ENCODE measurements at regions not wholly inside any gene's neighbourhood (a gene's known extent, or its start where the extent isn't known, plus 50 kb on each side); places are given as distances from the start of the nearest gene placed in this dataset.

DNA sequence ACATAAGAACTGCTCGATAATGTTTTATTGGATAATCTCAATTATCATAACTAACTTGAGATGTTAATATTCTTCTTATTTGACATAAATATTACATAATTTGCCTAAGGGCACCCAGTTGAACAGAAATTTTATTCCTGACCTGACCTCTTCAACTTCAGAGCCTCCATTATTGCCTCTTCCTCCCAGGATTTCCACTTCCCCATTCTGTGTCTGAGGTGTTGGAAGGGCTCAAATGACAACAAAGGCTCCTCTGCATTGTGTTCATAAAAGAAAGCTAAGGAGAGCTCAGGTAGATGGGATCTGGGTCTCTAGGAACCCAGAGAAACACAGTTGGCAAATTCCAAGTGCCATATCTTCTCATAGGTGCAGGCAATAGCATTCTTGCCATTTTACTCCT, 61.2 kb upstream of the ARHGAP20 start:
- H3K27ac ChIP-seq (replicated peaks; ENCODE audit: low read length), result no peak overlapping the region
- no peaks in the 10 kb centered on the region for H3K27me3 ChIP-seq (ENCODE audit: control insufficient read depth in 3 of 3, insufficient read depth in 3 of 3, low read depth in 1 of 3, low read length in 3 of 3)
- no peak overlapping the region for H2BK12ac ChIP-seq (ENCODE audit: low read length)
- no peak overlapping the region for H3K4me2 ChIP-seq (ENCODE audit: insufficient read depth, low read length, poor library complexity, severe bottlenecking)
- H2BK15ac ChIP-seq (ENCODE audit: low read length), result no peak overlapping the region
- no peaks in the 10 kb centered on the region for H3K9me3 ChIP-seq (replicated peaks in 1 of 2; ENCODE audit: control insufficient read depth in 2 of 2, insufficient read depth in 1 of 2, low read depth in 1 of 2, low read length in 2 of 2)
- no peaks in the 10 kb centered on the region for H3K79me1 ChIP-seq (ENCODE audit: low read depth, low read length)
- no peak overlapping the region for H2AFZ ChIP-seq (ENCODE audit: low read length)
- no peak overlapping the region for H4K91ac ChIP-seq (ENCODE audit: low read depth, low read length, poor library complexity)
- H4K8ac ChIP-seq (ENCODE audit: low read depth, low read length), result no peak overlapping the region
- H2AK5ac ChIP-seq (ENCODE audit: low read depth, low read length), result no peak overlapping the region
- no peak overlapping the region for H2BK120ac ChIP-seq (ENCODE audit: low read depth, low read length)
- no peak overlapping the region for H3K4ac ChIP-seq (ENCODE audit: low read length)
- no peak overlapping the region for H3K9ac ChIP-seq (ENCODE audit: low read depth, low read length, poor library complexity)
- H2BK5ac ChIP-seq (ENCODE audit: low read length), result no peak overlapping the region
- H3K23ac ChIP-seq (ENCODE audit: low read depth, low read length, poor library complexity), result no peak overlapping the region
- no peak overlapping the region for H3K4me3 ChIP-seq (ENCODE audit: low read length in 2 of 2)
- H3K4me1 ChIP-seq (ENCODE audit: control insufficient read depth in 2 of 2, insufficient read depth in 1 of 2, low read depth in 1 of 2, low read length in 2 of 2), result no peaks in the 10 kb centered on the region
- no peak overlapping the region for H3K14ac ChIP-seq (ENCODE audit: low read length)
- no CpG with 5 or more reads among the region's 1 CpG for WGBS, 2 donors (ENCODE audit: extremely low coverage in 2 of 2, insufficient read length in 2 of 2, insufficient replicate concordance in 1 of 2)
- H3K18ac ChIP-seq (ENCODE audit: low read length), result no peak overlapping the region
- no peak for DNase-seq (ENCODE audit: low spot score)
- H3K36me3 ChIP-seq (replicated peaks in 1 of 2; ENCODE audit: control insufficient read depth in 2 of 2, insufficient read depth in 2 of 2, low read length in 2 of 2), result no peaks in the 10 kb centered on the region

DNA sequence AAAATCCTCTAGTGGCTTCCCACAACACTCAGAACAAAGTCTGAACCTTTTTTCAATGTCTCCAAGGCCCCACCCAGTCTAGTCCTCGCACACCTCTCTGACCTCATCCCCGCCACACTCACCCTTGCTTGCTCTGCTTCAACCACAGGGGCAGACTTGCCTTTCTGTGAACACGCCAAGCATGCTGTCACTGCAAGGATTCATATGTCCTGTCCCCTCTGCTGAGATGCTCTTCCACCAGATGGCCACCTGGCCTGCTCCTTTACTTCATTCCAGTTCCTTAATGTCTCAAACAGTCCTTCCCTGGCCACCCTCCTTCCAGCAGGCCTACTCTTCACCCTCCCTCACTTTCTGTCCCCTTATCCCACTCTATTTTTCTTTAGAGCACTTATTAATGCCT, 60.6 kb upstream of the ARHGAP20 start:
- no peak for DNase-seq (ENCODE audit: low spot score)
- no peak overlapping the region for H3K9ac ChIP-seq (ENCODE audit: low read depth, low read length, poor library complexity)
- no peak overlapping the region for H4K91ac ChIP-seq (ENCODE audit: low read depth, low read length, poor library complexity)
- H3K18ac ChIP-seq (ENCODE audit: low read length), result no peak overlapping the region
- H3K27me3 ChIP-seq (ENCODE audit: control insufficient read depth in 3 of 3, insufficient read depth in 3 of 3, low read depth in 1 of 3, low read length in 3 of 3), result no peaks in the 10 kb centered on the region
- no peak overlapping the region for H2AK5ac ChIP-seq (ENCODE audit: low read depth, low read length)
- H3K4me1 ChIP-seq (ENCODE audit: control insufficient read depth in 2 of 2, insufficient read depth in 1 of 2, low read depth in 1 of 2, low read length in 2 of 2), result no peaks in the 10 kb centered on the region
- no CpG with 5 or more reads among the region's 3 CpGs for WGBS, 2 donors (ENCODE audit: extremely low coverage in 2 of 2, insufficient read length in 2 of 2, insufficient replicate concordance in 1 of 2)
- no peak overlapping the region for H3K14ac ChIP-seq (ENCODE audit: low read length)
- H4K8ac ChIP-seq (ENCODE audit: low read depth, low read length), result no peak overlapping the region
- H3K36me3 ChIP-seq (replicated peaks in 1 of 2; ENCODE audit: control insufficient read depth in 2 of 2, insufficient read depth in 2 of 2, low read length in 2 of 2), result no peaks in the 10 kb centered on the region
- no peak overlapping the region for H2BK120ac ChIP-seq (ENCODE audit: low read depth, low read length)
- no peak overlapping the region for H2BK5ac ChIP-seq (ENCODE audit: low read length)
- H3K4me2 ChIP-seq (ENCODE audit: insufficient read depth, low read length, poor library complexity, severe bottlenecking), result no peak overlapping the region
- no peak overlapping the region for H3K27ac ChIP-seq (replicated peaks; ENCODE audit: low read length)
- H3K9me3 ChIP-seq (replicated peaks in 1 of 2; ENCODE audit: control insufficient read depth in 2 of 2, insufficient read depth in 1 of 2, low read depth in 1 of 2, low read length in 2 of 2), result no peaks in the 10 kb centered on the region
- no peak overlapping the region for H3K23ac ChIP-seq (ENCODE audit: low read depth, low read length, poor library complexity)
- H3K4me3 ChIP-seq (ENCODE audit: low read length in 2 of 2), result no peak overlapping the region
- H3K79me1 ChIP-seq (ENCODE audit: low read depth, low read length), result no peaks in the 10 kb centered on the region
- no peak overlapping the region for H2BK15ac ChIP-seq (ENCODE audit: low read length)
- H3K4ac ChIP-seq (ENCODE audit: low read length), result no peak overlapping the region
- no peak overlapping the region for H2BK12ac ChIP-seq (ENCODE audit: low read length)
- H2AFZ ChIP-seq (ENCODE audit: low read length), result no peak overlapping the region

DNA sequence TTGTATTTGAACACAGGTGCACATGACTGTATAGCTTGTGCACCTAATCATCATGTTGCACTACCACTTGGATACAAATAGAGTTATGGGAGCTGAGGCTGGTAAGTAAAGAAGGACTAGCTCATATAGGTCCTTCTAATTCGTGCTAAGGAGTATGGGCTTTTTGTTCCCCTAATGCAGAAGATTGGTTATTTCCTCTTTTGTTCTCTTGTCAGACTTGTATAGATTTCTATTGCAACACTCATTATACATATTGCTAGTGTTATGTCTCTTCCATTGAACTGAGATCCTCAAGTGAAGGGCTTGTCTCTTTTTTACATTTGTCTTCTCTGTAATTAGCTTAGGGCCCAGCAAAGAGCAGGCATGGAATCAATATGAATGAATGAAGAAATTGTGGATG, 54.1 kb upstream of the ARHGAP20 start:
- Histone ChIP-seq H3K36me3 (replicated peaks in 1 of 2; ENCODE audit: control insufficient read depth in 2 of 2, insufficient read depth in 2 of 2, low read length in 2 of 2) (no peaks in the 10 kb centered on the region), H2AK5ac (ENCODE audit: low read depth, low read length) (no peak overlapping the region), H2AFZ (ENCODE audit: low read length) (no peak overlapping the region), H3K18ac (ENCODE audit: low read length) (no peak overlapping the region), H3K4me1 (ENCODE audit: control insufficient read depth in 2 of 2, insufficient read depth in 1 of 2, low read depth in 1 of 2, low read length in 2 of 2) (peaks cover 0 to 2% of the 10 kb centered on the region in 2 donors), H4K8ac (ENCODE audit: low read depth, low read length) (no peak overlapping the region), H2BK12ac (ENCODE audit: low read length) (no peak overlapping the region), H3K4me3 (ENCODE audit: low read length in 2 of 2) (no peak overlapping the region), H3K9ac (ENCODE audit: low read depth, low read length, poor library complexity) (no peak overlapping the region), H3K79me1 (ENCODE audit: low read depth, low read length) (no peaks in the 10 kb centered on the region), H4K91ac (ENCODE audit: low read depth, low read length, poor library complexity) (no peak overlapping the region), H3K14ac (ENCODE audit: low read length) (no peak overlapping the region), H3K27ac (replicated peaks; ENCODE audit: low read length) (no peak overlapping the region), H2BK5ac (ENCODE audit: low read length) (no peak overlapping the region), H3K4me2 (ENCODE audit: insufficient read depth, low read length, poor library complexity, severe bottlenecking) (no peak overlapping the region), H2BK15ac (ENCODE audit: low read length) (no peak overlapping the region), H2BK120ac (ENCODE audit: low read depth, low read length) (no peak overlapping the region), H3K4ac (ENCODE audit: low read length) (no peak overlapping the region), H3K23ac (ENCODE audit: low read depth, low read length, poor library complexity) (no peak overlapping the region), H3K27me3 (ENCODE audit: control insufficient read depth in 3 of 3, insufficient read depth in 3 of 3, low read depth in 1 of 3, low read length in 3 of 3) (no peaks in the 10 kb centered on the region), H3K9me3 (replicated peaks in 1 of 2; ENCODE audit: control insufficient read depth in 2 of 2, insufficient read depth in 1 of 2, low read depth in 1 of 2, low read length in 2 of 2) (no peaks in the 10 kb centered on the region)
- no peak for DNase-seq (ENCODE audit: low spot score)
- WGBS, 2 donors (ENCODE audit: extremely low coverage in 2 of 2, insufficient read length in 2 of 2, insufficient replicate concordance in 1 of 2), result no CpG with 5 or more reads among the region's 1 CpG

DNA sequence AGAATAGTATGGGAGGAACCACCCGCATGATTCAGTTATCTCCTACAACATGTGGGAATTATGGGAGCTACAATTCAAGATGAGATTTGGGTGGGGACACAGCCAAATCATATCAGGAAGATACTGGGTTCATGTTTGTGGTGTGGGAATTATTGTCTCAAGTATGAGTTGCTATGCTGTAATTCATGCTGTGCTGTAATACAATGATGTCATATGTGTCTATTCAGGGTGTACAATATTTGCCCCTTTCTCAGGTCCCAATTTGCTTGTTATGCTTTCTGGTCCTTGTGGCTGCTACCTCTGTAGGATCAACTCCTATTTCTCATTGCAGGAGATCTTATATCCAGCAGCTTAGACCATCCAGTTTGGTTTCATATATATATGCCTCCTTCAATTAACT, 52.2 kb upstream of the ARHGAP20 start:
- DNase-seq (ENCODE audit: low spot score), result no peak
- Histone ChIP-seq H3K4me1 (ENCODE audit: control insufficient read depth in 2 of 2, insufficient read depth in 1 of 2, low read depth in 1 of 2, low read length in 2 of 2) (peaks cover 0 to 2% of the 10 kb centered on the region in 2 donors), H3K9ac (ENCODE audit: low read depth, low read length, poor library complexity) (no peak overlapping the region), H3K23ac (ENCODE audit: low read depth, low read length, poor library complexity) (no peak overlapping the region), H2BK15ac (ENCODE audit: low read length) (no peak overlapping the region), H3K79me1 (ENCODE audit: low read depth, low read length) (no peaks in the 10 kb centered on the region), H3K9me3 (replicated peaks in 1 of 2; ENCODE audit: control insufficient read depth in 2 of 2, insufficient read depth in 1 of 2, low read depth in 1 of 2, low read length in 2 of 2) (no peaks in the 10 kb centered on the region), H3K36me3 (replicated peaks in 1 of 2; ENCODE audit: control insufficient read depth in 2 of 2, insufficient read depth in 2 of 2, low read length in 2 of 2) (no peaks in the 10 kb centered on the region), H2BK12ac (ENCODE audit: low read length) (no peak overlapping the region), H3K4me2 (ENCODE audit: insufficient read depth, low read length, poor library complexity, severe bottlenecking) (no peak overlapping the region), H2AK5ac (ENCODE audit: low read depth, low read length) (no peak overlapping the region), H4K8ac (ENCODE audit: low read depth, low read length) (no peak overlapping the region), H4K91ac (ENCODE audit: low read depth, low read length, poor library complexity) (no peak overlapping the region), H2BK5ac (ENCODE audit: low read length) (no peak overlapping the region), H3K18ac (ENCODE audit: low read length) (no peak overlapping the region), H3K4ac (ENCODE audit: low read length) (no peak overlapping the region), H3K4me3 (ENCODE audit: low read length in 2 of 2) (no peak overlapping the region), H2AFZ (ENCODE audit: low read length) (no peak overlapping the region), H3K27ac (replicated peaks; ENCODE audit: low read length) (no peak overlapping the region), H2BK120ac (ENCODE audit: low read depth, low read length) (no peak overlapping the region), H3K27me3 (ENCODE audit: control insufficient read depth in 3 of 3, insufficient read depth in 3 of 3, low read depth in 1 of 3, low read length in 3 of 3) (no peaks in the 10 kb centered on the region), H3K14ac (ENCODE audit: low read length) (no peak overlapping the region)
- WGBS, 2 donors (ENCODE audit: extremely low coverage in 2 of 2, insufficient read length in 2 of 2, insufficient replicate concordance in 1 of 2), result no CpG with 5 or more reads among the region's 1 CpG

Measured in neuronal stem cell (in vitro differentiated cells).